ENCODE measurements at regions not wholly inside any gene's neighbourhood (a gene's known extent, or its start where the extent isn't known, plus 50 kb on each side); places are given as distances from the start of the nearest gene placed in this dataset.

- TF ChIP-seq CHD7 (IDR thresholded peaks at IDR 0.05; ENCODE audit: insufficient replicate concordance, low read length): no peak
- TF ChIP-seq TAF7 (optimal IDR thresholded peaks at IDR 0.05; ENCODE audit: borderline replicate concordance, low read depth, low read length): no peak
- no peak for TF ChIP-seq BCL11A (IDR thresholded peaks at IDR 0.05; ENCODE audit: low read depth in 2 of 2, low read length in 2 of 2)
- TF ChIP-seq POLR2AphosphoS5 (IDR thresholded peaks at IDR 0.05; ENCODE audit: low read depth, low read length): no peak
Observed at GRCh38 chr7:51471981-51472296, 155.3 kb upstream of the COBL start (continued).

Data from H1 (cell line).